ENCODE measurements at regions not wholly inside any gene's neighbourhood (a gene's known extent, or its start where the extent isn't known, plus 50 kb on each side); places are given as distances from the start of the nearest gene placed in this dataset.

- ChIA-PET CTCF (no interaction called here), POLR2A (ENCODE audit: low non-redundant PET) (no interaction called here)
- no peaks in the 10 kb centered on the region for H3K36me3 ChIP-seq (ENCODE audit: insufficient read depth, low read length, poor library complexity, severe bottlenecking)
- no peak for DNase-seq (ENCODE audit: low spot score)
- BruUV-seq (replicated peaks) = no TSS peak
- intact Hi-C loops (cut with micrococcal nuclease; ENCODE audit: unreplicated experiment) = no loop called here
- H3K27ac ChIP-seq (ENCODE audit: low read depth, low read length, poor library complexity, severe bottlenecking) = no peak overlapping the region
- no peak overlapping the region for H3K4me3 ChIP-seq (ENCODE audit: low read depth, low read length, poor library complexity, severe bottlenecking)
- H3K27me3 ChIP-seq (replicated peaks; ENCODE audit: insufficient read depth, low read depth, low read length, poor library complexity) = peaks cover 33% of the 10 kb centered on the region
- H3K9me3 ChIP-seq (ENCODE audit: low read depth, low read length, poor library complexity, severe bottlenecking) = no peaks in the 10 kb centered on the region
- no peak for TF ChIP-seq EZH2 (IDR thresholded peaks at IDR 0.05; ENCODE audit: borderline replicate concordance, low read depth, low read length, poor library complexity, severe bottlenecking)
- no peak for TF ChIP-seq CTCF (conservative IDR thresholded peaks at IDR 0.05; ENCODE audit: low read depth, low read length)
- no peaks in the 10 kb centered on the region for H3K4me1 ChIP-seq (ENCODE audit: insufficient read depth, low read length, poor library complexity, severe bottlenecking)
Measured at GRCh38 chr15:39499042-39499441, 81.8 kb upstream of the THBS1 start.

GRCh38 chr15:39499681-39500080 is 81.2 kb upstream of the THBS1 start:
- DNase-seq (ENCODE audit: low spot score) = no peak
- POLR2A ChIA-PET (ENCODE audit: low non-redundant PET) = no interaction called here
- H3K36me3 ChIP-seq (ENCODE audit: insufficient read depth, low read length, poor library complexity, severe bottlenecking) = no peaks in the 10 kb centered on the region
- CTCF ChIA-PET = no interaction called here
- H3K4me3 ChIP-seq (ENCODE audit: low read depth, low read length, poor library complexity, severe bottlenecking) = no peak overlapping the region
- no peak overlapping the region for H3K27ac ChIP-seq (ENCODE audit: low read depth, low read length, poor library complexity, severe bottlenecking)
- no peak for TF ChIP-seq EZH2 (IDR thresholded peaks at IDR 0.05; ENCODE audit: borderline replicate concordance, low read depth, low read length, poor library complexity, severe bottlenecking)
- TF ChIP-seq CTCF (conservative IDR thresholded peaks at IDR 0.05; ENCODE audit: low read depth, low read length) = no peak
- H3K4me1 ChIP-seq (ENCODE audit: insufficient read depth, low read length, poor library complexity, severe bottlenecking) = no peaks in the 10 kb centered on the region
- no peaks in the 10 kb centered on the region for H3K9me3 ChIP-seq (ENCODE audit: low read depth, low read length, poor library complexity, severe bottlenecking)
- H3K27me3 ChIP-seq (replicated peaks; ENCODE audit: insufficient read depth, low read depth, low read length, poor library complexity) = peaks cover 27% of the 10 kb centered on the region
- intact Hi-C loops (cut with micrococcal nuclease; ENCODE audit: unreplicated experiment) = no loop called here
- no TSS peak for BruUV-seq (replicated peaks)

- Histone ChIP-seq H3K27me3 (replicated peaks; ENCODE audit: insufficient read depth, low read depth, low read length, poor library complexity) (peaks cover 22% of the 10 kb centered on the region), H3K9me3 (ENCODE audit: low read depth, low read length, poor library complexity, severe bottlenecking) (no peaks in the 10 kb centered on the region), H3K36me3 (ENCODE audit: insufficient read depth, low read length, poor library complexity, severe bottlenecking) (no peaks in the 10 kb centered on the region), H3K4me1 (ENCODE audit: insufficient read depth, low read length, poor library complexity, severe bottlenecking) (no peaks in the 10 kb centered on the region), H3K27ac (ENCODE audit: low read depth, low read length, poor library complexity, severe bottlenecking) (no peak overlapping the region), H3K4me3 (ENCODE audit: low read depth, low read length, poor library complexity, severe bottlenecking) (no peak overlapping the region)
- no TSS peak for BruUV-seq (replicated peaks)
- no peak for DNase-seq (ENCODE audit: low spot score)
- TF ChIP-seq EZH2 (IDR thresholded peaks at IDR 0.05; ENCODE audit: borderline replicate concordance, low read depth, low read length, poor library complexity, severe bottlenecking) (no peak), CTCF (conservative IDR thresholded peaks at IDR 0.05; ENCODE audit: low read depth, low read length) (no peak)
- CTCF ChIA-PET = no interaction called here
- POLR2A ChIA-PET (ENCODE audit: low non-redundant PET) = no interaction called here
- intact Hi-C loops (cut with micrococcal nuclease; ENCODE audit: unreplicated experiment) = no loop called here
Measured at GRCh38 chr15:39501366-39502081, 79.4 kb upstream of the THBS1 start.
